HG02642 (cell line): ENCODE measurements at regions not wholly inside any gene's neighbourhood (a gene's known extent, or its start where the extent isn't known, plus 50 kb on each side); places are given as distances from the start of the nearest gene placed in this dataset.

Experiments used
- ATAC-seq: cut with Tn5 transposase; IDR thresholded peaks from one replicate; pipeline ENCODE4 v1.9.1; 2021; ENCODE audit warnings: mild to moderate bottlenecking; ENCODE audit not compliant: unreplicated experiment, poor library complexity

DNA sequence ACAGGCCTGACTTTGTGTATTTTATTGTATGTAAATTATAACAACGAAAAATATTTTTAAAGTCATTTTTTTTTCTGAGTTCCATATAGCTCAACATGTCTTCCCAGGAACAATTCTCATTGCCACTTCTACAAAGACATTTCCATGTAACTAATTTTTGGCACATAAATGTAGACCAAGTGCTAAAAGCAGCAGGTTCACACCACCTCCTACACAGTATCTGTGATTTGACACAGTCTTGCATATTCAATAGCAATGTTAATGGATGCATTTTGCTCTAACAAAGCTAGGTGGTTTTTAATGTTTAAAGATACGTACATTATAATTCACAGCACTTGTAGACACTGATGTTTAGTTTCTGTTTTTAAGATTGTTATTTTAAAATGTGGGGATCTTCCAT is 346.5 kb downstream of the GPAM start:
- no peak for ATAC-seq

- no peak for ATAC-seq
Observed at GRCh38 chr10:111837985-111838384, 345.6 kb downstream of the GPAM start.

GRCh38 chr10:111840546-111840945 is 343.0 kb downstream of the GPAM start:
- no peak for ATAC-seq

- no peak for ATAC-seq
Observed at GRCh38 chr10:111852801-111853200, 330.8 kb downstream of the GPAM start.

DNA sequence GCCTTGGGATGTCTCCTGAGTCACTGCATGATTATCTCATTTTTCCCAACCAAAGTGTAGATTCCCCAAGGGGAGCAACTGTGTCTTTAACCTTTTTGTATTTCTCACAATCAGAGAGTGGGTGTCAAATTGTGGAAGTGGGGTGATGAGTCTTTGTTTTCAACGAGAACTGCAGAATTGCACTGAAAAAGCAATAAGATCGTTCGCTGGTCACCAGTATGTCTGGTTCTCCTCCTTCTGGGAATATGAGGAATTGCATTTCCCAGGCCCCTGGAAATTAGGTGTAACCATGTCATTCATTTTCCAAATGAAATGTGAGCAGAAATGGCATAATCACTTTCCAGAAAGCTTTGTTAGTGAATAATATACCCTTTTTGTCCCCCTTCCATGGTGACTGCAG is 326.9 kb downstream of the GPAM start:
- ATAC-seq: no peak

DNA sequence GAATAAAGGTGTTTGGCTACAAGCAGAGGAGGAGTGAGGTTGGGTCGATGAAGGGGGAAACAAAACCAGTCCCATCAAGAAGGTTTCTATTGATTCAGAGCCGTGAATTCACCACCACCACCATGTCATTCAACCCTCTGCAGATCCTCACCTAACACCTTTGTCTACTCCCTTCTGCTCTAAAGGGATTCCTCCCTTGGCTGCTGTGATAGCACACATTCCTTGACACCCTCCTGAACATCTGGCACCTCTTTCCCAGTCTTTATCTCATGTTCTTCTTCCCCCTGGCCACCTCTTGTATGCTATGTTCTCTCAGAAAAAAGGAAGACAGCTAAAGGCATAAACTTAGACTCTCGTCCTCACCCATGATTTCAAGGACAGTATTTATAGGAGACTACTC is 318.0 kb downstream of the GPAM start:
- ATAC-seq: no peak

DNA sequence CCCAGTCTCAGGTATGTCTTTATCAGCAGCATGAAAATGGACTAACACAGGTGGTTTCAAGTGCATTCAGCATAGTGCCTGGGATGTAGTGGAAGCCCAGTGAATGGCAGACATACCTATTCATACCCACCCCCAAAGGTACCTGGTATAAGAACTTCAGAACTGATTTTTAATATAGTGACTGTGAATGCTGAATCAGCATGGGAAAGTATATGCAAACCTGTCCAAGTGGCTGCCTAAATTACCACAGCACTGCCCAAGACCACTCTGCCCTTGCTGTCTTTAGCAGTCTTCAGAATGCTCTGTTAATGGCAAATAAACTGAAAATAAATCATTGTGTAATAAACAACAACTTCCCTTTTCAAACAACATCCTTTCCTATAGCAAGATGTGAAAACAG is 312.1 kb downstream of the GPAM start:
- ATAC-seq: no peak

- ATAC-seq: no peak
Observed at GRCh38 chr10:111872591-111872990, 311.0 kb downstream of the GPAM start.

- ATAC-seq: no peak
Observed at GRCh38 chr10:111873041-111873440, 310.5 kb downstream of the GPAM start.

GRCh38 chr10:111873621-111874135 is 309.9 kb downstream of the GPAM start:
- ATAC-seq: no peak

- no peak for ATAC-seq
Observed at GRCh38 chr10:111874576-111874975, 309.0 kb downstream of the GPAM start.

DNA sequence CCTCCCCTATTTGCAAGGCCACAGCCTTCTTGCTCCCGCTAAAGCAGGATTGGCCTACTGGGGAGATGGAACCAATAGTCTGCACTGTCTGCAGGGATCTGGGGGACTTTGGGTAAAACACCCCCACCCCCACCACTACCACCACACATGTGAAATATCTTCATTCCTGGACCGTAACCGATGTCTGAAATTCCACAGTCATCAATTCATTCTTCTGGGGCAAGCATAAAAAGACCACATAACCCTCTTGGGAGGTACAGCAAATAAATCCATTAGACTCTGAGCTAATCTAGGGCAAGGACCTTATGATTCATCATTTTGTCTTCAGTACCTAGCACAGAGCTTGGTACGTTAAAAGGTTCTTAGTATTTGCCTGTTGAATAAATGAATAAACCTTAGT is 307.8 kb downstream of the GPAM start:
- no peak for ATAC-seq

DNA sequence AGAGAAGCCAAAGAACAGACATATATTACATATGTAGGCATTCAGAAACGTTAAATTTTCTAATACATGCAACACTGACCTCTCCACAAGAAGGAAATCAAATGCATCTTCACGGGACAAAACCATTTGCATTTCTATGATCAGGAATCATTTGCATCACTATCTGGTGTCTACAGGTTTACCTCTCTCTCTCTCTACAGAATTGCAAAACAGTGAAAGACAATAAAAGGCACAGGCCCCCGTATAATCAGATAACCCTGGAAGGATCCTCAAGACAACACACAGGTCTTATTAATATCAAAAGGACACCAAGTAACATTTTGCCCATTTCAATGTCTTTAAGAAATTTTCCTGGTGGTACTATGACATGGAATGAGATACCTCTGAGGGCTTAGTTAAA is 306.3 kb downstream of the GPAM start:
- no peak for ATAC-seq

DNA sequence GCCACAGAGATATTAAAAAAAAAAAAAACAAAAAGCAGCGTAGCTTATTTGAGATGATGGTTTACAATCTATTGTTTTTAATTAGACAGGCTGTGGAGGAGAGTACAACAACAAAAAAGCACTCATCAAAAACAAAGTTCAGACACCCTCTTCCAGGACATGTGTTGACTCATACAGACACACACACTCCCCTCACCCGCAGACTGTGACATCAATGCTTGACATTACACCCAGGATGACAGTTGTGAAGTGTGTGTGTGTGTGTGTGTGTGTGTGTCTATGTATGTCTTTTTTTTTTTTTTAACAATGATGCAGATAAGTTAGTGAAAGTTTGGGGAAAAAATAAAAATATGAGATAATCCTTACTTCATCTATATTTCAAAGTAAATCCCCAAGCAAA is 303.6 kb downstream of the GPAM start:
- ATAC-seq: no peak

DNA sequence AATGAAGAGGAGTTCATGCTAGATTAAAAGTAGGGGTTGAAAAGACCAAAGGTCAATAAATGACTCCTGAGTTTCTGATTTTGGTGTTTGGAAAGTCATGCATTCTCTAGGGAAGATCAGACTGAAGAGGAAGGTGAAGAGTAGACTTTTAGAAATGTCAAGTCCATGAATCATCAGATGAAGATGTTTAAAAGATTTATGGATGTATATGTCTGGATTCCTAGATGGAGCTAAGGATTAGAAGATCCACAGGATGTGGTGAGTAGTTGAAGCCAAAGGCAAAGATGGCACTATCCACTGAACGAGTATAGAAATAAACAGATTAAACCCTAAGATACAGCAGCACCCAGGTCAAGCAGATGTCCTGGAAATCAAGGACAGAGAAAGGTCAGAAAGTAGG is 298.5 kb downstream of the GPAM start:
- no peak for ATAC-seq

GRCh38 chr10:111885919-111886318 is 297.6 kb downstream of the GPAM start:
- no peak for ATAC-seq

- no peak for ATAC-seq
Observed at GRCh38 chr10:111887266-111887665, 296.3 kb downstream of the GPAM start.

- ATAC-seq: no peak
Observed at GRCh38 chr10:111890046-111890445, 293.5 kb downstream of the GPAM start.

GRCh38 chr10:111916011-111916410 is 267.6 kb downstream of the GPAM start:
- ATAC-seq: no peak

- ATAC-seq: no peak
Observed at GRCh38 chr10:111921821-111922220, 261.7 kb downstream of the GPAM start.

GRCh38 chr10:111923032-111923431 is 260.5 kb downstream of the GPAM start:
- no peak for ATAC-seq

GRCh38 chr10:111926286-111926685 is 257.3 kb downstream of the GPAM start:
- ATAC-seq: no peak

GRCh38 chr10:111933937-111934336 is 249.6 kb downstream of the GPAM start:
- no peak for ATAC-seq
